Neural cell (in vitro differentiated cells): ENCODE measurements at regions not wholly inside any gene's neighbourhood (a gene's known extent, or its start where the extent isn't known, plus 50 kb on each side); places are given as distances from the start of the nearest gene placed in this dataset.
"Not testable (repeated sequence)": the region's sequence is repeated elsewhere in the genome, so short reads cannot be mapped to it uniquely, and the experiment has no call there.

ENCODE experiments used
- H2AFZ ChIP-seq: fragments of 200-600, 300-800 bp; sonication (generic), shearing (Covaris generic); 2 replicates; pipeline ENCODE4 v1.6.0; 2014; ENCODE audit warnings: low read depth, mild to moderate bottlenecking, antibody characterized with exemption, low read length, moderate library complexity
- H3F3A ChIP-seq: fragments of 200-600 bp; shearing (Covaris generic); 2 replicates; pipeline ENCODE4 v1.6.1; 2016; ENCODE audit warnings: mild to moderate bottlenecking, moderate library complexity, mixed read lengths, antibody characterized with exemption, low read length; ENCODE audit not compliant: insufficient read depth, poor library complexity, severe bottlenecking
- H3K27ac ChIP-seq: fragments of 200-600, 300-800 bp; sonication (generic), shearing (Covaris generic); 2 replicates; pipeline ENCODE4 v1.5.1; 2014; ENCODE audit warnings: mild to moderate bottlenecking, low read length, moderate library complexity
- H3K27me3 ChIP-seq: fragments of 300-800, 200-600 bp; sonication (generic), shearing (Covaris generic); 2 replicates; pipeline ENCODE4 v1.6.0; 2014; ENCODE audit warnings: mild to moderate bottlenecking, low read depth, low read length, moderate library complexity; ENCODE audit not compliant: insufficient read depth
- H3K36me3 ChIP-seq: fragments of 300-800, 200-600 bp; sonication (generic), shearing (Covaris generic); 2 replicates; pipeline ENCODE4 v1.5.1; 2014; ENCODE audit warnings: mild to moderate bottlenecking, antibody characterized with exemption, low read length, moderate library complexity; ENCODE audit not compliant: insufficient read depth
- H3K4me2 ChIP-seq: fragments of 300-800, 200-600 bp; sonication (generic), shearing (Covaris generic); 2 replicates; pipeline ENCODE4 v1.6.0; 2014; ENCODE audit warnings: mild to moderate bottlenecking, low read length
- H3K4me3 ChIP-seq: fragments of 300-800, 200-600 bp; sonication (generic), shearing (Covaris generic); 2 replicates; pipeline ENCODE4 v1.5.1; 2014; ENCODE audit warnings: mild to moderate bottlenecking, low read length, moderate library complexity
- H3K79me2 ChIP-seq: fragments of 200-600 bp; shearing (Covaris generic); replicated peaks from 2 replicates; pipeline ENCODE4 v1.6.0; 2014; ENCODE audit warnings: mild to moderate bottlenecking, low read length, moderate library complexity; ENCODE audit not compliant: insufficient read depth
- H3K9ac ChIP-seq: fragments of 300-800, 200-600 bp; sonication (generic), shearing (Covaris generic); 2 replicates; pipeline ENCODE4 v1.6.1; 2016; ENCODE audit warnings: mild to moderate bottlenecking, low read length, mixed read lengths
- H3K9me2 ChIP-seq: fragments of 200-600 bp; shearing (Covaris generic); 2 replicates; pipeline ENCODE4 v1.6.1; 2016; ENCODE audit warnings: mild to moderate bottlenecking, low read length, mixed read lengths; ENCODE audit not compliant: insufficient read depth
- H3K9me3 ChIP-seq: fragments of 200-600, 300-800 bp; sonication (generic), shearing (Covaris generic); 2 replicates; pipeline ENCODE4 v1.6.1; 2016; ENCODE audit warnings: mild to moderate bottlenecking, mixed run types, low read length, moderate library complexity, mixed read lengths
- H4K20me1 ChIP-seq: fragments of 200-600 bp; shearing (Covaris generic); 2 replicates; pipeline ENCODE4 v1.6.1; 2016; ENCODE audit warnings: mild to moderate bottlenecking, mixed run types; ENCODE audit not compliant: insufficient read depth
- EZH2 ChIP-seq: fragments of 200-600, 300-800 bp; shearing (Covaris generic), sonication (generic); IDR thresholded peaks from 2 replicates; pipeline ENCODE4 v1.6.1; 2014; ENCODE audit warnings: antibody characterized with exemption, low read length, borderline replicate concordance, mild to moderate bottlenecking; ENCODE audit not compliant: insufficient read depth, poor library complexity, severe bottlenecking
- POLR2AphosphoS5 ChIP-seq: IDR thresholded peaks from 2 replicates; pipeline ENCODE4 v1.6.1; 2012
- RAD21 ChIP-seq: fragments of 450-650 bp; conservative IDR thresholded peaks from 2 replicates; pipeline ENCODE4 v1.6.1; 2014; ENCODE audit warnings: antibody characterized with exemption, mild to moderate bottlenecking, moderate library complexity
- SMC3 ChIP-seq: fragments of 450-650 bp; conservative IDR thresholded peaks from 2 replicates; pipeline ENCODE4 v1.6.1; 2014; ENCODE audit warnings: antibody characterized with exemption, mild to moderate bottlenecking, moderate library complexity; ENCODE audit not compliant: poor library complexity
- TAF1 ChIP-seq: IDR thresholded peaks from 2 replicates; pipeline ENCODE4 v1.6.1; 2012; ENCODE audit warnings: low read depth
- TF ChIP-seq, protein P1 (sequence below): fragments of 450-650 bp; IDR thresholded peaks from 2 replicates; pipeline ENCODE4 v1.5.1; 2014; ENCODE audit warnings: antibody characterized with exemption, mild to moderate bottlenecking, moderate library complexity; ENCODE audit not compliant: poor library complexity, severe bottlenecking

GRCh38 chr9:129301941-129302340, 123.9 kb upstream of the IER5L start:
- Histone ChIP-seq H3K79me2 (no peaks in the 10 kb centered on the region), H3F3A (no peaks in the 10 kb centered on the region), H2AFZ (no peak overlapping the region), H3K9me2 (no peaks in the 10 kb centered on the region), H3K27ac (no peak overlapping the region), H4K20me1 (no peaks in the 10 kb centered on the region), H3K36me3 (no peaks in the 10 kb centered on the region), H3K4me3 (no peak overlapping the region), H3K9me3 (peaks cover 2% of the 10 kb centered on the region), H3K27me3 (no peaks in the 10 kb centered on the region), H3K4me2 (no peak overlapping the region), H3K9ac (no peak overlapping the region)
- no peak for TF ChIP-seq EZH2

GRCh38 chr9:129296195-129296594, 118.1 kb upstream of the IER5L start:
- not testable (repeated sequence) for H3K79me2 ChIP-seq, H3K4me3 ChIP-seq, H3K9ac ChIP-seq, H3K27ac ChIP-seq, H3K9me3 ChIP-seq, H3K36me3 ChIP-seq, H3K9me2 ChIP-seq, H4K20me1 ChIP-seq, H2AFZ ChIP-seq, H3K27me3 ChIP-seq, H3F3A ChIP-seq, H3K4me2 ChIP-seq

DNA sequence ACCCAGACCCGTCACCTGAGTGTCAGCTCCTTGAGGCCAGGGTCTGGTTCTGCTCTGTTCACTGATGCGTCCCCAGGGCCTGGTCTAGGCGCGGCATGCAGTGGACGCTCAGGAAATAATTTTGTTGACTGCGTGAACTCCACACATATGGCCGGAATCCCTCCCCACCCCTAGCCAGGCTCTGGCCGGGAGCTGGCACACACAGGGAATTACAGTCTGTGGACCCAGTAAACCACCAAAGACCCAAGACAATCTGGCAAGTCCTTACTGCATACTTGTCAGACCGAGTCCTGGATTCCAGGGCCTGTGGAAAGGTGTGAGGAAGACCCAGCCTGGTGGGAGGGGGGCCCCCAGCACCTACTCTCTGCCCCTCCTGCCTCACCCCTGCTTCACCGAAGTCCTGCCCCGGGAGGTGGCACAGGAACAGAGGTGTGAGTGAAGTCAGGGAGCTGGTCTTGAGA, 113.0 kb upstream of the IER5L start:
- TF ChIP-seq EZH2 (no peak), SMC3 (no peak), POLR2AphosphoS5 (no peak), TAF1 (no peak), RAD21 (no peak)
- TF ChIP-seq, protein P1, sequence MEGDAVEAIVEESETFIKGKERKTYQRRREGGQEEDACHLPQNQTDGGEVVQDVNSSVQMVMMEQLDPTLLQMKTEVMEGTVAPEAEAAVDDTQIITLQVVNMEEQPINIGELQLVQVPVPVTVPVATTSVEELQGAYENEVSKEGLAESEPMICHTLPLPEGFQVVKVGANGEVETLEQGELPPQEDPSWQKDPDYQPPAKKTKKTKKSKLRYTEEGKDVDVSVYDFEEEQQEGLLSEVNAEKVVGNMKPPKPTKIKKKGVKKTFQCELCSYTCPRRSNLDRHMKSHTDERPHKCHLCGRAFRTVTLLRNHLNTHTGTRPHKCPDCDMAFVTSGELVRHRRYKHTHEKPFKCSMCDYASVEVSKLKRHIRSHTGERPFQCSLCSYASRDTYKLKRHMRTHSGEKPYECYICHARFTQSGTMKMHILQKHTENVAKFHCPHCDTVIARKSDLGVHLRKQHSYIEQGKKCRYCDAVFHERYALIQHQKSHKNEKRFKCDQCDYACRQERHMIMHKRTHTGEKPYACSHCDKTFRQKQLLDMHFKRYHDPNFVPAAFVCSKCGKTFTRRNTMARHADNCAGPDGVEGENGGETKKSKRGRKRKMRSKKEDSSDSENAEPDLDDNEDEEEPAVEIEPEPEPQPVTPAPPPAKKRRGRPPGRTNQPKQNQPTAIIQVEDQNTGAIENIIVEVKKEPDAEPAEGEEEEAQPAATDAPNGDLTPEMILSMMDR, result no peak
- no peaks in the 10 kb centered on the region for H3K79me2 ChIP-seq
- H3K9me2 ChIP-seq, result no peaks in the 10 kb centered on the region
- H4K20me1 ChIP-seq, result no peaks in the 10 kb centered on the region
- H2AFZ ChIP-seq, result no peak overlapping the region
- H3K9ac ChIP-seq, result no peak overlapping the region
- no peaks in the 10 kb centered on the region for H3K27me3 ChIP-seq
- no peaks in the 10 kb centered on the region for H3K9me3 ChIP-seq
- H3K4me2 ChIP-seq, result no peak overlapping the region
- no peak overlapping the region for H3K4me3 ChIP-seq
- no peaks in the 10 kb centered on the region for H3F3A ChIP-seq
- no peak overlapping the region for H3K27ac ChIP-seq
- H3K36me3 ChIP-seq, result no peaks in the 10 kb centered on the region

GRCh38 chr9:129290606-129291005, 112.5 kb upstream of the IER5L start:
- Histone ChIP-seq H3K9me2 (no peaks in the 10 kb centered on the region), H3K4me3 (no peak overlapping the region), H3K9me3 (no peaks in the 10 kb centered on the region), H4K20me1 (no peaks in the 10 kb centered on the region), H3K9ac (no peak overlapping the region), H2AFZ (no peak overlapping the region), H3K79me2 (no peaks in the 10 kb centered on the region), H3K36me3 (no peaks in the 10 kb centered on the region), H3K27ac (no peak overlapping the region), H3K27me3 (no peaks in the 10 kb centered on the region), H3K4me2 (no peak overlapping the region), H3F3A (no peaks in the 10 kb centered on the region)
- TF ChIP-seq TAF1, result no peak
- TF ChIP-seq, protein P1, result no peak
